HG03378 (cell line): ENCODE measurements at regions not wholly inside any gene's neighbourhood (a gene's known extent, or its start where the extent isn't known, plus 50 kb on each side); places are given as distances from the start of the nearest gene placed in this dataset.

Experiments
- ATAC-seq: cut with Tn5 transposase; IDR thresholded peaks from one replicate; pipeline ENCODE4 v1.9.1; 2021; ENCODE audit warnings: mild to moderate bottlenecking, moderate library complexity; ENCODE audit not compliant: unreplicated experiment

- no peak for ATAC-seq
Observed at GRCh38 chr12:65651060-65651459, 173.2 kb upstream of the HMGA2 start.

GRCh38 chr12:65653321-65653720 lies 171.0 kb upstream of the HMGA2 start:
- no peak for ATAC-seq

GRCh38 chr12:65653946-65654629 lies 170.2 kb upstream of the HMGA2 start:
- no peak for ATAC-seq

GRCh38 chr12:65655074-65655493 lies 169.2 kb upstream of the HMGA2 start:
- no peak for ATAC-seq

- no peak for ATAC-seq
Observed at GRCh38 chr12:65656156-65656882, 168.0 kb upstream of the HMGA2 start.

GRCh38 chr12:65656891-65657351 lies 167.4 kb upstream of the HMGA2 start:
- ATAC-seq: peak; percentile 70

- no peak for ATAC-seq
Observed at GRCh38 chr12:65657635-65658034, 166.6 kb upstream of the HMGA2 start.

- no peak for ATAC-seq
Observed at GRCh38 chr12:65658360-65658759, 165.9 kb upstream of the HMGA2 start.

- ATAC-seq: no peak
Observed at GRCh38 chr12:65659681-65660080, 164.6 kb upstream of the HMGA2 start.

- no peak for ATAC-seq
Observed at GRCh38 chr12:65660096-65660495, 164.2 kb upstream of the HMGA2 start.

- no peak for ATAC-seq
Observed at GRCh38 chr12:65660836-65661235, 163.4 kb upstream of the HMGA2 start.

GRCh38 chr12:65662590-65662989 lies 161.7 kb upstream of the HMGA2 start:
- no peak for ATAC-seq

GRCh38 chr12:65663097-65663496 lies 161.2 kb upstream of the HMGA2 start:
- no peak for ATAC-seq

GRCh38 chr12:65663648-65664047 lies 160.6 kb upstream of the HMGA2 start:
- no peak for ATAC-seq

GRCh38 chr12:65664715-65665250 lies 159.5 kb upstream of the HMGA2 start:
- no peak for ATAC-seq

- ATAC-seq: no peak
Observed at GRCh38 chr12:65665817-65666216, 158.5 kb upstream of the HMGA2 start.

GRCh38 chr12:65666876-65667275 lies 157.4 kb upstream of the HMGA2 start:
- ATAC-seq: no peak

- ATAC-seq: no peak
Observed at GRCh38 chr12:65667932-65668331, 156.4 kb upstream of the HMGA2 start.

- no peak for ATAC-seq
Observed at GRCh38 chr12:65668981-65669695, 155.1 kb upstream of the HMGA2 start.

- no peak for ATAC-seq
Observed at GRCh38 chr12:65670775-65671174, 153.5 kb upstream of the HMGA2 start.

GRCh38 chr12:65672441-65672840 lies 151.8 kb upstream of the HMGA2 start:
- ATAC-seq: no peak
